ENCODE measurements at regions not wholly inside any gene's neighbourhood (a gene's known extent, or its start where the extent isn't known, plus 50 kb on each side); places are given as distances from the start of the nearest gene placed in this dataset.

DNA sequence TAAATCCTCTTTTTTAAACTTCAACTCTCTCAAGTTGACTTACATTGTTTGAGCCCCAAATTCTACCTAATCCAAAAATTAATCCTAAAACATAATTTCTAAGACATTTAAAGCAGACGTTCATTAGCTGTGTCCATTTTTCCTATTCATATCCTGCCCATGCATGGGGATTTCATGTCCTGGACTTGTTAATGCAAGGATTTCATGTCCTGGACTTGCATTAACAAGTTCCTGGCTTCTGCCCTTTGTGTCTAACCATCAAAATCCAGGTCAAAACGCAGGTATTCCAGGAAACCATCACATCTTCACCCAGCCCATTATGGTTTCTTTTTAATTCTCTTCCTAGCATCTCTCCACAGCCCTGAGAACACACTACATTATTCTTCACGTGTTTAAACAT lies 454.9 kb downstream of the KLF5 start:
- no TSS peak for BruUV-seq (replicated peaks)
- TF ChIP-seq, protein P1, sequence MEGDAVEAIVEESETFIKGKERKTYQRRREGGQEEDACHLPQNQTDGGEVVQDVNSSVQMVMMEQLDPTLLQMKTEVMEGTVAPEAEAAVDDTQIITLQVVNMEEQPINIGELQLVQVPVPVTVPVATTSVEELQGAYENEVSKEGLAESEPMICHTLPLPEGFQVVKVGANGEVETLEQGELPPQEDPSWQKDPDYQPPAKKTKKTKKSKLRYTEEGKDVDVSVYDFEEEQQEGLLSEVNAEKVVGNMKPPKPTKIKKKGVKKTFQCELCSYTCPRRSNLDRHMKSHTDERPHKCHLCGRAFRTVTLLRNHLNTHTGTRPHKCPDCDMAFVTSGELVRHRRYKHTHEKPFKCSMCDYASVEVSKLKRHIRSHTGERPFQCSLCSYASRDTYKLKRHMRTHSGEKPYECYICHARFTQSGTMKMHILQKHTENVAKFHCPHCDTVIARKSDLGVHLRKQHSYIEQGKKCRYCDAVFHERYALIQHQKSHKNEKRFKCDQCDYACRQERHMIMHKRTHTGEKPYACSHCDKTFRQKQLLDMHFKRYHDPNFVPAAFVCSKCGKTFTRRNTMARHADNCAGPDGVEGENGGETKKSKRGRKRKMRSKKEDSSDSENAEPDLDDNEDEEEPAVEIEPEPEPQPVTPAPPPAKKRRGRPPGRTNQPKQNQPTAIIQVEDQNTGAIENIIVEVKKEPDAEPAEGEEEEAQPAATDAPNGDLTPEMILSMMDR (conservative IDR thresholded peaks at IDR 0.05; ENCODE audit: low read length): no peak
- TF ChIP-seq EZH2phosphoT487 (IDR thresholded peaks at IDR 0.05; ENCODE audit: borderline replicate concordance, low read depth, low read length): no peak
- Histone ChIP-seq H3K4me3 (ENCODE audit: low read depth, low read length, poor library complexity, severe bottlenecking) (no peak overlapping the region), H3K4me1 (ENCODE audit: insufficient read depth, low read length, poor library complexity, severe bottlenecking) (no peaks in the 10 kb centered on the region), H2AFZ (ENCODE audit: low read length) (no peak overlapping the region), H3K36me3 (ENCODE audit: insufficient read depth, low read length) (no peaks in the 10 kb centered on the region), H4K20me1 (ENCODE audit: insufficient read depth, low read length) (no peaks in the 10 kb centered on the region), H3K79me2 (ENCODE audit: insufficient read depth, low read depth, low read length) (no peaks in the 10 kb centered on the region), H3K27ac (ENCODE audit: low read depth, low read length, poor library complexity, severe bottlenecking) (no peak overlapping the region), H3K9me2 (ENCODE audit: insufficient read depth, low read length) (0 out of 2 replicates have a peak, but pooled peaks cover 3% of the 10 kb centered on the region), H3K9me3 (ENCODE audit: low read length) (no peaks in the 10 kb centered on the region), H3K4me2 (ENCODE audit: low read length) (no peak overlapping the region)
- intact Hi-C loops (cut with micrococcal nuclease; ENCODE audit: unreplicated experiment): no loop called here
- CTCF ChIA-PET (ENCODE audit: unreplicated experiment): no interaction called here
- no peak for DNase-seq (ENCODE audit: low spot score)
- POLR2A ChIA-PET: no interaction called here

DNA sequence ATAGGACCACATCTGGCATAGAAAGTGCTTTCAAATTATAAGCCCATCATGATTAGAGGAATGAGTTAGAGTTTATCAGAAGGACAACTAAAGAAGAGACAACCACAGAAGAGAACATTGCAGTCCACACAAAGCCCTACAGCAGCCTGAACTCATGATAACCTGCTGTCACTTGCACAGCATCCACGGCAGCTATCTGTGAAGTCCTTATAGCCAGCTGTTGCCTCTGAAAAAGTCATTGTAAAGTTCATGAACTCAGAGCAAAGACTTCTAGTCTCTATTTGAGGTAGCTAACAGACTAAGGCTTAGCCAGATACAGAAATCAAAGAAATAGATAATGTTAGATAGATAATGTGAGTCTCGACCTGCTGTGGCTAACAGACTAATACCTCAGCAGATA lies 450.0 kb downstream of the KLF5 start:
- H3K27ac ChIP-seq (ENCODE audit: low read depth, low read length, poor library complexity, severe bottlenecking): no peak overlapping the region
- H3K4me2 ChIP-seq (ENCODE audit: low read length): no peak overlapping the region
- H4K20me1 ChIP-seq (ENCODE audit: insufficient read depth, low read length): no peaks in the 10 kb centered on the region
- DNase-seq (ENCODE audit: low spot score): no peak
- CTCF ChIA-PET (ENCODE audit: unreplicated experiment): no interaction called here
- no peaks in the 10 kb centered on the region for H3K9me3 ChIP-seq (ENCODE audit: low read length)
- no peaks in the 10 kb centered on the region for H3K36me3 ChIP-seq (ENCODE audit: insufficient read depth, low read length)
- H3K9me2 ChIP-seq (ENCODE audit: insufficient read depth, low read length): no peaks in the 10 kb centered on the region
- BruUV-seq (replicated peaks): no TSS peak
- H3K79me2 ChIP-seq (ENCODE audit: insufficient read depth, low read depth, low read length): no peaks in the 10 kb centered on the region
- no peak overlapping the region for H2AFZ ChIP-seq (ENCODE audit: low read length)
- TF ChIP-seq, protein P1 (conservative IDR thresholded peaks at IDR 0.05; ENCODE audit: low read length): no peak
- no peak for TF ChIP-seq EZH2phosphoT487 (IDR thresholded peaks at IDR 0.05; ENCODE audit: borderline replicate concordance, low read depth, low read length)
- no peak overlapping the region for H3K4me3 ChIP-seq (ENCODE audit: low read depth, low read length, poor library complexity, severe bottlenecking)
- intact Hi-C loops (cut with micrococcal nuclease; ENCODE audit: unreplicated experiment): no loop called here
- no peaks in the 10 kb centered on the region for H3K4me1 ChIP-seq (ENCODE audit: insufficient read depth, low read length, poor library complexity, severe bottlenecking)
- POLR2A ChIA-PET: interaction anchor here (1.0 to 1.6 kb wide), 2 partner anchors 16 to 25 kb away, joined by 3 read pairs; no protein-coding TSS in a partner anchor

DNA sequence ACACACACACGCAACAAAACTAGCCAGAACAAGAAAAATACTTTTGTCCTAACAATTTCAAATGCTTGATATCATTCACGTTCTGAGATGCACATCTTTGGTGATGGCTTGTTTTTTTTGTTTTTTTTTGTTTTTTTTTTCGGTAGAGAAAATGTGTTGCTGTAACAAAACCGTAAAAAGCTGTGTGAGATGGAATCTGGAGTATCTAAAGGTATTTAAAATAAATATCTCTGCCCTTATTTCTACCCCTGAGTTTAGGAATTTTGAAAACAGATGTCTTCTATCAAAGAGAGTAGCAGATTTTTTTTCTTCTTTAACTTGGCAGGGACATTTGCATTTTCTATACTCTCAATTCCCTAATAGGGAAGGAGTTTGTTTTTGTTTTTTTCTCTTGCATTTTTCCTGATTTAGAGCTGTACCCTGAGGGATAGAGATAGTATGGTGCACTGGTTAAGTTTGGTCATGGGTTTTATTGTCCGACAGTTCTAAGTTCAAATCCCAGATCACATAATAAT lies 446.6 kb downstream of the KLF5 start:
- Histone ChIP-seq H3K4me2 (ENCODE audit: low read length) (no peak overlapping the region), H3K9me2 (ENCODE audit: insufficient read depth, low read length) (no peaks in the 10 kb centered on the region), H2AFZ (ENCODE audit: low read length) (no peak overlapping the region), H3K4me1 (ENCODE audit: insufficient read depth, low read length, poor library complexity, severe bottlenecking) (no peaks in the 10 kb centered on the region), H3K4me3 (ENCODE audit: low read depth, low read length, poor library complexity, severe bottlenecking) (no peak overlapping the region), H3K79me2 (ENCODE audit: insufficient read depth, low read depth, low read length) (no peaks in the 10 kb centered on the region), H4K20me1 (ENCODE audit: insufficient read depth, low read length) (no peaks in the 10 kb centered on the region), H3K36me3 (ENCODE audit: insufficient read depth, low read length) (no peaks in the 10 kb centered on the region), H3K27ac (ENCODE audit: low read depth, low read length, poor library complexity, severe bottlenecking) (no peak overlapping the region), H3K9me3 (ENCODE audit: low read length) (no peaks in the 10 kb centered on the region)
- no TSS peak for BruUV-seq (replicated peaks)
- no peak for TF ChIP-seq EZH2phosphoT487 (IDR thresholded peaks at IDR 0.05; ENCODE audit: borderline replicate concordance, low read depth, low read length)
- TF ChIP-seq, protein P1 (conservative IDR thresholded peaks at IDR 0.05; ENCODE audit: low read length): no peak
- intact Hi-C loops (cut with micrococcal nuclease; ENCODE audit: unreplicated experiment): no loop called here
- DNase-seq (ENCODE audit: low spot score): no peak
- POLR2A ChIA-PET: interaction anchor here (0.6 to 0.7 kb wide), 2 partner anchors 525 to 781 kb away, joined by 3 to 4 read pairs; no protein-coding TSS in a partner anchor
- CTCF ChIA-PET (ENCODE audit: unreplicated experiment): no interaction called here
